Activated naive CD4-positive, alpha-beta T cell treated with anti-CD3 and anti-CD28 coated beads for 36 hours (primary cell): ENCODE measurements at regions not wholly inside any gene's neighbourhood (a gene's known extent, or its start where the extent isn't known, plus 50 kb on each side); places are given as distances from the start of the nearest gene placed in this dataset.

Experiments
- CTCF ChIA-PET: fragments of 350-600 bp; sonication (Branson Sonifier 250); formaldehyde crosslinking; loops from one replicate; lab custom pipeline; 2021; ENCODE audit warnings: antibody characterized with exemption; lab: Charles Lee
- DNase-seq: peaks from one replicate; pipeline ENCODE4 v3.0.0-alpha.2; 2020
- H3K27ac Mint-ChIP-seq: one replicate; pipeline ENCODE4 v1.8.0; 2021; ENCODE audit warnings: mild to moderate bottlenecking, mixed read lengths
- H3K27me3 Mint-ChIP-seq: one replicate; pipeline ENCODE4 v1.8.0; 2021; ENCODE audit warnings: low read depth, mixed read lengths
- H3K36me3 Mint-ChIP-seq: one replicate; pipeline ENCODE4 v1.8.0; 2021; ENCODE audit warnings: low read depth, mixed read lengths
- H3K4me1 Mint-ChIP-seq: one replicate; pipeline ENCODE4 v1.8.0; 2021; ENCODE audit warnings: low read depth, mixed read lengths
- H3K4me3 Mint-ChIP-seq: one replicate; pipeline ENCODE4 v1.8.0; 2021; ENCODE audit warnings: mild to moderate bottlenecking, moderate library complexity, mixed read lengths
- H3K9me3 Mint-ChIP-seq: one replicate; pipeline ENCODE4 v1.8.0; 2021; ENCODE audit warnings: mixed read lengths
- intact Hi-C: fragments of 100-400 bp; cut with micrococcal nuclease; formaldehyde crosslinking; loops from one replicate; pipeline ENCODE4 v1.15.1; 2023

- Mint-ChIP-seq H3K27ac (no peak overlapping the region), H3K4me3 (no peak overlapping the region), H3K9me3 (no peaks in the 10 kb centered on the region), H3K27me3 (no peaks in the 10 kb centered on the region), H3K4me1 (no peaks in the 10 kb centered on the region), H3K36me3 (no peaks in the 10 kb centered on the region)
- intact Hi-C loops = no loop called here
- DNase-seq = no peak
- CTCF ChIA-PET = no interaction called here
Observed at GRCh38 chr12:103244596-103244995, 251.2 kb downstream of the C12orf42 start.

DNA sequence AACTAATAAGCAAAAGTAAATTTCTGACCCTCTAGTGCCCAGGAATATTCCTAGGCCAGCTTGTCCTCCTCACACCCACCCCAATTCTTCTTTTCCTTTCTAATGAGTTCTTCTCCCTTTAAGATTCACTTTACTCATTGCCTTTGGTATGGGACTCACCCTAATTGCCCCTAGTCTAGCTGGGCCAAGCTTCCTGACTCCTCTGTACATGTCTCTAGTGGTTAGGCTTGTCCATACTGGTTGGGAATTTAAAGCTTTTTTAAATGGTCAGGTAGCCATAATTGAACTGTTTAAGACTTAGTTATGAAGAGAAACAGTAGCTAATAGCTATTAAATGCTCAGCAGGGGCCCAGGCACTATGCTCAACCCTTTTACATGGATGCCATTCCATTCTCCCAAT lies 248.2 kb downstream of the C12orf42 start:
- Mint-ChIP-seq H3K4me3 (no peak overlapping the region), H3K36me3 (no peaks in the 10 kb centered on the region), H3K9me3 (no peaks in the 10 kb centered on the region), H3K4me1 (no peaks in the 10 kb centered on the region), H3K27me3 (no peaks in the 10 kb centered on the region), H3K27ac (no peak overlapping the region)
- CTCF ChIA-PET = no interaction called here
- no peak for DNase-seq
- intact Hi-C loops = no loop called here

DNA sequence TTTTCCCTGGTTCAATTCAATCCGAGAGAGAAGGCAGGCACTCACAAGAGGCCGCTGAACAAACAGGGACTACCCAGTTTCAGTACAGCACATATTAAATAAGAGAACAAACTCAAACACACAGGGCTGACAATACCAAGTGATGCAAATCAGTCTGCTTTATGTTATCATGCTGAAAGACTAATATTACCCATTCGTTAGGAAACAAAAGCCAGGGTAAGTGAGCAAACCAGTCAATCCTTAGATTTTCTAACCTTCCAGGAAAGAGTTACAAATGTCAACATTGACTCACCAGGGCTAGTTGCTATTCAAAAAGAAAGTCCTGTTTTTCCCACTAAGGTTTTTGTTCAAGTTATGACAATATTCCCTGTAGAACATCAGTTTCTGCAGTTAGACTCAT lies 246.2 kb downstream of the C12orf42 start:
- Mint-ChIP-seq H3K27ac (no peak overlapping the region), H3K9me3 (peaks cover 5% of the 10 kb centered on the region), H3K36me3 (no peaks in the 10 kb centered on the region), H3K27me3 (no peaks in the 10 kb centered on the region), H3K4me3 (no peak overlapping the region), H3K4me1 (no peaks in the 10 kb centered on the region)
- intact Hi-C loops = no loop called here
- no peak for DNase-seq
- CTCF ChIA-PET = no interaction called here

- no peak for DNase-seq
- H3K9me3 Mint-ChIP-seq = peaks cover 5% of the 10 kb centered on the region
- H3K4me3 Mint-ChIP-seq = no peak overlapping the region
- no peak overlapping the region for H3K27ac Mint-ChIP-seq
- H3K4me1 Mint-ChIP-seq = no peaks in the 10 kb centered on the region
- intact Hi-C loops = no loop called here
- no peaks in the 10 kb centered on the region for H3K27me3 Mint-ChIP-seq
- CTCF ChIA-PET = interaction anchor here (0.6 kb wide), 2 partner anchors 26 to 298 kb away, joined by 3 read pairs; no protein-coding TSS in a partner anchor
- no peaks in the 10 kb centered on the region for H3K36me3 Mint-ChIP-seq
Observed at GRCh38 chr12:103250487-103250886, 245.3 kb downstream of the C12orf42 start.
